ENCODE measurements at regions not wholly inside any gene's neighbourhood (a gene's known extent, or its start where the extent isn't known, plus 50 kb on each side); places are given as distances from the start of the nearest gene placed in this dataset.

- TF ChIP-seq CTCF (IDR thresholded peaks at IDR 0.05; ENCODE audit: low read length) (no peak), EZH2 (optimal IDR thresholded peaks at IDR 0.05; ENCODE audit: low read depth, low read length) (no peak)
Measured at GRCh38 chr4:141921293-141921692, 284.9 kb downstream of the IL15 start.

All from MM.1S (cell line).